HepG2 (cell line): ENCODE measurements at regions not wholly inside any gene's neighbourhood (a gene's known extent, or its start where the extent isn't known, plus 50 kb on each side); places are given as distances from the start of the nearest gene placed in this dataset.

Experiments
- ATAC-seq: fragments of 200-7000 bp; cut with Tn5 transposase; 3 replicates; pipeline ENCODE4 v1.9.1; 2020; ENCODE audit warnings: mild to moderate bottlenecking, moderate library complexity
- BruUV-seq: library from RNA; stranded (reverse); fragments of 400-500 nt; replicated peaks from 2 replicates; lab custom pipeline; 2021; lab: Mats Ljungman, UMichigan
- CTCF ChIA-PET: fragments of 300-600 bp; formaldehyde crosslinking; extraction: SDS; loops from one replicate; lab custom pipeline; 2021; ENCODE audit warnings: low total read pairs, inconsistent platforms, low intra/inter-chr PET ratio; lab: Yijun Ruan, JAX
- POLR2A ChIA-PET: fragments of 350-600 bp; sonication (Branson Sonifier 250); formaldehyde crosslinking; loops from one replicate; lab custom pipeline; 2020; ENCODE audit warnings: antibody characterized with exemption, inconsistent platforms; lab: Yijun Ruan, JAX
- DNase-seq: peaks from one replicate; pipeline ENCODE4 v3.0.0-alpha.2; 2015; ENCODE audit warnings: low spot score
- FAIRE-seq: peaks from 3 replicates; lab custom pipeline; 2011; peaks lifted over from hg19 to GRCh38; lab: Jason Lieb, UNC
- H2AFZ ChIP-seq: one replicate; pipeline ENCODE4 v1.6.1; 2011; ENCODE audit warnings: low read length, inconsistent platforms
- H3K27ac ChIP-seq: fragments of 300-600 bp; 3 replicates; pipeline ENCODE4 v1.8.0; 2011; ENCODE audit warnings: mixed run types, mild to moderate bottlenecking, mixed read lengths, low read length, inconsistent platforms; ENCODE audit not compliant: insufficient read depth; ENCODE audit errors: extremely low read length
- H3K27me3 ChIP-seq, 2 experiments: fragments of 200-600 bp in 1 of 2; 2 replicates in 1 of 2; 3 replicates in 1 of 2; pipeline versions ENCODE4 v1.6.0 to v1.8.0; 2011; ENCODE audit warnings: low read length in 2 of 2, mild to moderate bottlenecking in 2 of 2, moderate library complexity in 2 of 2, inconsistent platforms in 1 of 2; ENCODE audit not compliant: insufficient read depth in 2 of 2, control insufficient read depth in 1 of 2
- H3K36me3 ChIP-seq, 2 experiments: fragments of 200-600 bp in 1 of 2; replicated peaks in 1 of 2; 2 replicates in 1 of 2; 3 replicates in 1 of 2; pipeline versions ENCODE4 v1.5.1 to v1.8.0; 2011; ENCODE audit warnings: low read length in 2 of 2, inconsistent platforms in 1 of 2; ENCODE audit not compliant: insufficient read depth in 2 of 2, control insufficient read depth in 1 of 2
- H3K4me1 ChIP-seq: 2 replicates; pipeline ENCODE4 v1.5.1; 2012; ENCODE audit warnings: low read length, inconsistent platforms; ENCODE audit not compliant: insufficient read depth
- H3K4me2 ChIP-seq: 2 replicates; pipeline ENCODE4 v1.6.0; 2011; ENCODE audit warnings: low read depth, low read length, inconsistent platforms
- H3K4me3 ChIP-seq, 3 experiments: fragments of 200-600 bp in 1 of 3; sonication (generic), shearing (Covaris generic) in 1 of 3; replicated peaks in 1 of 3; 2 replicates each; pipeline ENCODE4 v1.5.1; 2011 to 2016; ENCODE audit warnings: low read length in 3 of 3, inconsistent platforms in 2 of 3, low read depth in 2 of 3, mild to moderate bottlenecking in 2 of 3, control low read depth in 1 of 3, mixed read lengths in 1 of 3; ENCODE audit not compliant: insufficient read depth in 1 of 3
- H3K79me2 ChIP-seq: one replicate; pipeline ENCODE4 v1.6.1; 2011; ENCODE audit warnings: low read length, inconsistent platforms; ENCODE audit not compliant: insufficient read depth
- H3K9ac ChIP-seq: 2 replicates; pipeline ENCODE4 v1.6.0; 2011; ENCODE audit warnings: mild to moderate bottlenecking, low read depth, low read length, inconsistent platforms; ENCODE audit not compliant: insufficient read depth
- H3K9me3 ChIP-seq: 2 replicates; pipeline ENCODE4 v1.5.1; 2012; ENCODE audit warnings: mild to moderate bottlenecking, low read length
- H4K20me1 ChIP-seq: 2 replicates; pipeline ENCODE4 v1.6.0; 2011; ENCODE audit warnings: inconsistent platforms, mild to moderate bottlenecking, low read length, moderate library complexity; ENCODE audit not compliant: insufficient read depth
- BORCS8-MEF2B ChIP-seq: sonication (generic); formaldehyde crosslinking; IDR thresholded peaks from 2 replicates; pipeline ENCODE4 v1.8.0; 2022; ENCODE audit warnings: mild to moderate bottlenecking, missing genetic modification reagents
- EEA1 ChIP-seq: sonication (generic); formaldehyde crosslinking; IDR thresholded peaks from 2 replicates; pipeline ENCODE4 v1.5.1; 2020; ENCODE audit warnings: mild to moderate bottlenecking, missing genetic modification reagents, borderline replicate concordance
- POLR2A ChIP-seq, 2 experiments: IDR thresholded peaks; 2 replicates each; pipeline ENCODE4 v1.6.1; 2011; ENCODE audit warnings: low read depth in 2 of 2, low read length in 2 of 2, mild to moderate bottlenecking in 1 of 2, moderate library complexity in 1 of 2; ENCODE audit not compliant: insufficient read depth in 1 of 2
- PRMT3 ChIP-seq: sonication (generic); formaldehyde crosslinking; IDR thresholded peaks from 2 replicates; pipeline ENCODE4 v1.8.1; 2022; ENCODE audit warnings: low read depth, mild to moderate bottlenecking, moderate library complexity, missing genetic modification reagents, borderline replicate concordance
- SIN3B ChIP-seq: fragments of 150-350 bp; IDR thresholded peaks from 2 replicates; pipeline ENCODE4 v1.6.1; 2014; ENCODE audit warnings: low read length
- SRSF4 ChIP-seq: fragments of 200-400 bp; formaldehyde crosslinking; IDR thresholded peaks from one replicate; pipeline ENCODE4 v1.6.1; 2018; ENCODE audit warnings: mild to moderate bottlenecking, low read depth, low read length, moderate library complexity; ENCODE audit not compliant: poor library complexity, severe bottlenecking
- TFE3 ChIP-seq: IDR thresholded peaks from 2 replicates; pipeline ENCODE4 v1.6.1; 2016
- ZNF18 ChIP-seq: sonication (generic); formaldehyde crosslinking; IDR thresholded peaks from 2 replicates; pipeline ENCODE4 v1.8.0; 2022; ENCODE audit warnings: mild to moderate bottlenecking, missing genetic modification reagents; ENCODE audit not compliant: insufficient replicate concordance
- ZNF235 ChIP-seq: sonication (generic); formaldehyde crosslinking; IDR thresholded peaks from 2 replicates; pipeline ENCODE4 v1.8.1; 2023; ENCODE audit warnings: mild to moderate bottlenecking, missing genetic modification reagents, borderline replicate concordance
- ZNF367 ChIP-seq: sonication (generic); formaldehyde crosslinking; IDR thresholded peaks from 2 replicates; pipeline ENCODE4 v1.4.0; 2020; ENCODE audit warnings: missing genetic modification reagents, borderline replicate concordance
- ZNF567 ChIP-seq: sonication (generic); formaldehyde crosslinking; IDR thresholded peaks from 2 replicates; pipeline ENCODE4 v1.8.1; 2023; ENCODE audit warnings: mild to moderate bottlenecking, missing genetic modification reagents, borderline replicate concordance
- ZNF598 ChIP-seq: sonication (generic); formaldehyde crosslinking; IDR thresholded peaks from 2 replicates; pipeline ENCODE4 v1.5.1; 2020; ENCODE audit warnings: mild to moderate bottlenecking, missing genetic modification reagents, borderline replicate concordance
- ZNF724P ChIP-seq: sonication (generic); formaldehyde crosslinking; IDR thresholded peaks from 2 replicates; pipeline ENCODE4 v1.8.0; 2022; ENCODE audit warnings: missing genetic modification reagents, borderline replicate concordance
- ZNF780A ChIP-seq: sonication (generic); formaldehyde crosslinking; IDR thresholded peaks from 2 replicates; pipeline ENCODE4 v1.8.0; 2022; ENCODE audit warnings: mild to moderate bottlenecking, missing genetic modification reagents, moderate library complexity
- in situ Hi-C: cut with HindIII; loops from 2 replicates; pipeline ENCODE4 v1.10.0; 2017; ENCODE audit warnings: low pct_unique_long_range_greater_than_20kb; ENCODE audit not compliant: extremely low pct_ligation_motif_present
- intact Hi-C: fragments of 100-400 bp; cut with micrococcal nuclease; formaldehyde crosslinking; loops from one replicate; pipeline ENCODE4 v1.10.0; 2022; ENCODE audit not compliant: unreplicated experiment

GRCh38 chr19:27935669-27936068, 1277.3 kb downstream of the UQCRFS1 start:
- Histone ChIP-seq H3K9me3 (peaks cover 86% of the 10 kb centered on the region), H3K4me3 (no peak overlapping the region), H3K27me3 (no peaks in the 10 kb centered on the region), H3K4me2 (no peak overlapping the region), H4K20me1 (no peaks in the 10 kb centered on the region), H3K27ac (no peak overlapping the region), H3K9ac (no peak overlapping the region), H3K4me1 (no peaks in the 10 kb centered on the region), H3K79me2 (no peaks in the 10 kb centered on the region), H3K36me3 (no peaks in the 10 kb centered on the region), H2AFZ (no peak overlapping the region)
- FAIRE-seq (no peak), DNase-seq (no peak), ATAC-seq (no peak)
- BruUV-seq = no TSS peak
- CTCF ChIA-PET = no interaction called here
- POLR2A ChIA-PET = no interaction called here
- in situ Hi-C loops = no loop called here
- intact Hi-C loops = no loop called here
- TF ChIP-seq PRMT3 (no peak), SRSF4 (no peak), ZNF567 (CRISPR knock-in tag) (no peak), ZNF724P (CRISPR knock-in tag) (no peak), ZNF598 (CRISPR knock-in tag) (no peak), ZNF235 (CRISPR knock-in tag) (no peak), ZNF18 (CRISPR knock-in tag) (no peak), EEA1 (CRISPR knock-in tag) (no peak), ZNF367 (CRISPR knock-in tag) (no peak), BORCS8-MEF2B (CRISPR knock-in tag) (no peak), POLR2A (IDR thresholded peaks at IDR 0.05; ENCODE audit: insufficient read depth in 1 of 2, low read depth in 2 of 2, low read length in 2 of 2) (no peak), TFE3 (CRISPR knock-in tag) (no peak), ZNF780A (CRISPR knock-in tag) (no peak), SIN3B (no peak)
